Small intestine (tissue), 7 donors: ENCODE measurements at regions not wholly inside any gene's neighbourhood (a gene's known extent, or its start where the extent isn't known, plus 50 kb on each side); places are given as distances from the start of the nearest gene placed in this dataset.
"Not testable (repeated sequence)": the region's sequence is repeated elsewhere in the genome, so short reads cannot be mapped to it uniquely, and the experiment has no call there.

ENCODE experiments used
- DNase-seq, 2 donors: peaks; one replicate each; pipeline versions ENCODE4 v3.0.0 to v3.0.0-alpha.2; 2013
- FAIRE-seq: peaks from 2 replicates; lab custom pipeline; 2012; peaks lifted over from hg19 to GRCh38; lab: Jason Lieb, UNC
- H3K27ac ChIP-seq, 3 donors: one replicate each; pipeline ENCODE4 v1.5.1; 2013; ENCODE audit warnings: low read length in 2 of 3, mild to moderate bottlenecking in 2 of 3, control low read depth in 1 of 3, inconsistent platforms in 1 of 3, low read depth in 1 of 3, moderate library complexity in 1 of 3
- H3K27me3 ChIP-seq, 3 donors: one replicate each; pipeline ENCODE4 v1.6.1; 2013; ENCODE audit warnings: low read length in 3 of 3, inconsistent platforms in 1 of 3; ENCODE audit not compliant: control insufficient read depth in 3 of 3, insufficient read depth in 3 of 3
- H3K36me3 ChIP-seq, 3 donors: one replicate each; pipeline ENCODE4 v1.6.1; 2013; ENCODE audit warnings: low read length in 3 of 3, inconsistent platforms in 1 of 3, low read depth in 1 of 3, mild to moderate bottlenecking in 1 of 3, moderate library complexity in 1 of 3; ENCODE audit not compliant: control insufficient read depth in 3 of 3, insufficient read depth in 2 of 3
- H3K4me1 ChIP-seq, 3 donors: one replicate each; pipeline ENCODE4 v1.6.1; 2013; ENCODE audit warnings: low read length in 2 of 3, inconsistent platforms in 1 of 3, low read depth in 1 of 3, mild to moderate bottlenecking in 1 of 3, moderate library complexity in 1 of 3; ENCODE audit not compliant: control insufficient read depth in 3 of 3, insufficient read depth in 2 of 3
- H3K4me3 ChIP-seq, 3 donors: one replicate each; pipeline ENCODE4 v1.5.1; 2013; ENCODE audit warnings: low read length in 3 of 3, control low read depth in 1 of 3, inconsistent platforms in 1 of 3, low read depth in 1 of 3, mild to moderate bottlenecking in 1 of 3, moderate library complexity in 1 of 3
- H3K9me3 ChIP-seq, 2 donors: one replicate each; pipeline ENCODE4 v1.6.1; 2013; ENCODE audit warnings: low read depth in 1 of 2, low read length in 1 of 2; ENCODE audit not compliant: control insufficient read depth in 2 of 2, insufficient read depth in 1 of 2
- WGBS, 3 donors: extraction: QIAGEN DNeasy Blood & Tissue Kit; methylation state at CpG; one replicate each; pipeline ENCODE4 v1.1.7; 2013; 5-methylcytosine and 5-hydroxymethylcytosine counted together
- donor health status: healthy with polysubstance abuse.
- donor health status: control.
- donor health status: control.
- donor health status: Bipolar disorder and iron deficiency.
- donor health status: healthy.

DNA sequence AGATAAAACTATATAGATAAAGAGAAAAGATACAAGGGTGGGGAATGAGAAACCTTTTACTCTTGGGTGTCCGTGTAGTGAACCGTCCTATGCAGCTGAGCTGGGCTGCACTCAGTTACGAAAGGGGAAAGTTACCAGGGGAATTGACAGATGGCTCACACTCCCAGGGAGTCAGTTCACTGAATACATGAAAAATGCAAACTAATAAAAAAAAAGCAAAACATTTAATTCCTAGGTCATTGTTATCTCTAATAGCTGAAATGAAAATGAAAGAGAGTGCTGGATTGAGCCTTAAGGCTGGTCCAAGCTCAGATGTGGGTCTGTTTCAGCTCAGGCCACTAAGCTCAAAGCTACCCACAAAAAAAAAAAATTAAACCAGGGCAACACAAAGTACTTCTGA, 138.0 kb downstream of the THBS2 start:
- peaks cover 0 to 2% (median 0%) of the 10 kb centered on the region in 3 donors for H3K27me3 ChIP-seq
- H3K36me3 ChIP-seq = no peaks in the 10 kb centered on the region
- FAIRE-seq = no peak
- H3K9me3 ChIP-seq = no peaks in the 10 kb centered on the region
- H3K4me3 ChIP-seq = no peak overlapping the region
- DNase-seq = no peak
- 75 to 88% (median 86%) methylated on average over 3 of the region's 3 CpGs for WGBS, 3 donors
- no peak overlapping the region for H3K27ac ChIP-seq
- H3K4me1 ChIP-seq = no peaks in the 10 kb centered on the region

DNA sequence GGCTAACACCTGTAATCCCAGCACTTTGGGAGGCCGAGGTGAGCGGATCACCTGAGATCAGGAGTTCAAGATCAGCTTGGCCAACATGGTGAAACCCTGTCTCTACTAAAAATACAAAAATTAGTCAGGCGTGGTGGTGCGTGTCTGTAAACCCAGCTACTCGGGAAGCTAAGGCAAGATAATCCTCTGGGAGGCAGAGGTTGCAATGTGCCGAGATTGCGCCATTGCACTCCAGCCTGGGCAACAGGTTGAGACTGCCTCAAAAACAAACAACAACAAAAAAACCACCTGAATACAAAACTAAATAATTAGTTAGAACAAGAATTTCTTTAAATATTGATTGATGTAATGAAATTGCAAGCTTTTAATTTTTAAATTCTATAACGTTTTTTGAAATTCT, 139.0 kb downstream of the THBS2 start:
- H3K9me3 ChIP-seq, H3K27ac ChIP-seq, FAIRE-seq, H3K36me3 ChIP-seq, H3K27me3 ChIP-seq, H3K4me3 ChIP-seq, DNase-seq, H3K4me1 ChIP-seq: not testable (repeated sequence)
- 79 to 90% (median 83%) methylated on average over 8 of the region's 8 CpGs for WGBS, 3 donors

DNA sequence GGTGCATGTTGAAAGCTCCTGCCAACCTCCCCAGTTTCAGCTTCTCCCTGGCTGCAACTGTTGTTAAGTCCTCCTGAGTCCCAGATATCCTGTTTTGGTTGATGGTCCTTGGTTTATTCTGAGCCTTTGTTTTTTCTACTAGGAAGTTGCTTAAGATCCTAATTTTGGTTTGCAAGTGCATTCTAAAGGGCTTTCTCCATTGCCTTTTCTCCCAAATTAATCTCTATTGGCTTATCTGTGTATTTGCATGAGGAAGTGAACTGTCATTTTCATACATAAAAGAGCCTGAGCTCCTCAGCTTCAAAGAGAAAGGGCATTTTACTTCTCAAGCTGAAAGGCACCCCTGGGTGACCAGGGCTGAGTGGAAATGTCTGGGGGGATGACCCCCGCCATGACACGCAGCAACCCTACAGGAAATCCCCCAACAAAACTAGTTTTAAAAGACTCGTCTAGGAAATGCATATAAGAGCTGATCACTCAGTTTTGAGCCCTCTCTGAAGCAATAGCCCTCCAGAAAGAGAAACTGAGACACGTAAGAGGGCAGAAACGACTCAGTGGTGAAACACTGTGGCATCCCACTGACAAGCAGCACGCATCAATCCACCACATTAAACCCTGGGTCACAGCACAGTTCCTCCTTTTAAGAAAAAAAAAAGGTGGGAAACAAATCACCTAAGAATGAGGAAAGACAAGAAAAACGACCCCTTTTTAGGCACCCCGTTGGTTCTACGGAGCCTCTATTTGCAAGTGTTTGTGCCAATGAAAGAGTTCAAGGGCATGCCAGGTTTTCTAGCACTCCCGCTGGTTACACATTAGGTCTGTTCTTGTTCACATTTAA, 140.9 kb downstream of the THBS2 start:
- H3K36me3 ChIP-seq = no peaks in the 10 kb centered on the region
- DNase-seq (no peak), FAIRE-seq (no peak)
- no peak overlapping the region for H3K4me3 ChIP-seq
- H3K4me1 ChIP-seq = no peaks in the 10 kb centered on the region
- WGBS, 3 donors = 52 to 63% (median 56%) methylated on average over 10 of the region's 10 CpGs
- peaks cover 0 to 6% of the 10 kb centered on the region in 2 donors for H3K9me3 ChIP-seq
- H3K27ac ChIP-seq = no peak overlapping the region
- H3K27me3 ChIP-seq = peaks cover 0 to 1% (median 0%) of the 10 kb centered on the region in 3 donors

DNA sequence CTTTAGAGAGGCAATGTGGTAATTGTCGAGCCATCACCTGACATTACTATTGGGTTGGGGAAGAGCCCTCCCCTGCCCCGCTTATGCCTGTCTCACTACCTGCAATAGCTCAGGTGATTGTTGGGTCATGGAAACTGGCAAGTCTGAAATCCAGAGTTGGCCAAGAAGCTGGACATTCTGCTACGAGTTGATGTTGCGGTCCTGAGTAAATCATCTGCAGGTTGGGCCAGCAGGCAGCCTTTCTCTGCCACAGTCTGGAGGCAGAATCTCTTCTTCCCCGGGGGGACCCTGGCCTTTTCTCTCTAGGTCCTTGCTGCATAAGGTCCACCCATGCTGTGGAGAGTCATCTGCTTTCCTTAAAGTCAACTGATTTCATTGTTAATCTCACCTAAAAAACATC, 142.4 kb downstream of the THBS2 start:
- WGBS, 3 donors = 80 to 91% (median 89%) methylated on average over 5 of the region's 5 CpGs
- FAIRE-seq (no peak), DNase-seq (no peak)
- Histone ChIP-seq H3K4me3 (no peak overlapping the region), H3K4me1 (no peaks in the 10 kb centered on the region), H3K9me3 (peaks cover 0 to 6% of the 10 kb centered on the region in 2 donors), H3K27ac (no peak overlapping the region), H3K27me3 (no peaks in the 10 kb centered on the region), H3K36me3 (no peaks in the 10 kb centered on the region)

DNA sequence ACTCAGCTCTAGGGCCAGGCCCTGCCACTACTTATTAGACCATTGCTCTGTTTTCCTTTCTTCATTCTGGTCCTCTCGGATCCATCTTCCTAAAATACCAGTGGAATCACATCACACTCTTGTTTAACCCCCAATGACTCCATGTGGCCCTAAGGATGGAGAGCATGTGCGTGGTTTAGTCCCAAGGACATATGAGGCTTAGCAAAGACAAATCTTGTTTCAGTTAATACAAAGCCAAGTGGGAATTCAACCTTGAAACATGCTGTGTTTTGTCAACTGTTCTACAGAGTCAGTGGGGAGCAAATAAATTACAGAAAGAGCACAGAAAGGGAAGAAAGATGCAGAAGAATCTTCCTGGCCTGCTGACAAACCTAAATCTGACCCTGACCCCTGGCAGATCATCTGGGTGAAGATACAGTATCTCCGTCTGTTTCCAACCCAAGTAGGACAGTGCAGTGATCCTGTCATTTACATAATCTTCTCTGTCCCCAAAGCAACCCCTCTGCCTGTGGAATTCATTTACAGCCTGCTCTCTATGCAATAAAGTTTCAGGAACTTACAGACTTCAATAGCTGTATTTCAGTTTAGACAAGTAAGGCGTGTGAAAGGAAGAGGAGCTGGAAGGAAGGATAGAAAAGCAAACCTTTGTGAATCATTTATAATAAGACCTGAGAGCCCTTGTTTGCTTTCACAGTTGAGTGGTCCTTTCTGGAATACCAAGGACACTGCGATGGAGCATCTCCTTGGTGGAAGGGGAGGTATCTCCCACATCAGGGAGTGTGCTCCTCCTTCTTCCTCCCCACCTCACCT, 144.0 kb downstream of the THBS2 start:
- DNase-seq (no peak), FAIRE-seq (no peak)
- Histone ChIP-seq H3K27me3 (no peaks in the 10 kb centered on the region), H3K27ac (no peak overlapping the region), H3K4me3 (no peak overlapping the region), H3K4me1 (no peaks in the 10 kb centered on the region), H3K36me3 (no peaks in the 10 kb centered on the region), H3K9me3 (peaks cover 0 to 6% of the 10 kb centered on the region in 2 donors)
- WGBS, 3 donors = 72 to 79% (median 72%) methylated on average over 5 of the region's 5 CpGs

DNA sequence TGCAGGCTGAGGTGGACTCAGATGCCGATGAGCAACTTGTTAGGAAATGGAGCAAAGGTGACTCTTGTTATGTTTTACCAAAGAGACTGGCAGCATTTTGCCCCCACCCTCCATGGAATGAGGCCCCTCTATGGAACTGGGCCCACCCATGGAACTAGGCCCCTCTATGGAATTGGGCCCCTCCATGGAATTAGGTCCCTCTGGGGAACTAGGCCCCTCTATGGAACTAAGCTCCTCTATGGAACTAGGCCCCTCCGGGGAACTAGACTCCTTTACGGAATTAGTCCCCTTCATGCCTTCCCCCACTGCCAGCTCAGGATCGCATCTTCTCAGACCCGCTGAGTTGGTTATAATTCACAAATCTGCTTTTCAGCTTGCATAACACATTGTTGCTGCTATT, 144.9 kb downstream of the THBS2 start:
- no peak for FAIRE-seq
- 95 to 98% (median 96%) methylated on average over 5 of the region's 5 CpGs for WGBS, 3 donors

DNA sequence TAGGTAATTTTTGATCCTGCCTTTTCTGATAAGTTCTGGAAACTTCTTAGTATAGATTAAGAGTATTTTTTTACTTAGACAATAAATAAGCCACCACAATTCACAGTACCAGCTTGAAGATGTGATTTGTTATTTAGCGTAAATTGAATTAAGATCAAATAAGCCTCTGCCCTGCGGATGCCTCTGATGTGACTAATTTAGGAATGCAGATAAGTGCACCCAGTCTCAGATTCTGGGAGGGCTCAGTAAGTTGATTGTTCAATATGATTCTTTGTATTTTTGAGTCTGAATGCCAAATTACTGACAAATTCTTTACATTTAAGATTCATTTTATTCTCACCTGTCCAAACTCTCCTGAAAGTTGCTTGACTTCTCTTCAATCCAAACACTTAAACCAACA, 147.5 kb downstream of the THBS2 start:
- Histone ChIP-seq H3K27me3 (no peaks in the 10 kb centered on the region), H3K27ac (no peak overlapping the region), H3K4me1 (no peaks in the 10 kb centered on the region), H3K9me3 (peaks cover 0 to 9% of the 10 kb centered on the region in 2 donors), H3K4me3 (no peak overlapping the region), H3K36me3 (no peaks in the 10 kb centered on the region)
- WGBS, 3 donors = 73 to 84% (median 79%) methylated on average over 2 of the region's 2 CpGs
- DNase-seq (no peak), FAIRE-seq (no peak)

More for the DNA sequence above, 144.9 kb downstream of the THBS2 start:
- no peak for DNase-seq
- Histone ChIP-seq H3K27ac (no peak overlapping the region), H3K4me1 (no peaks in the 10 kb centered on the region), H3K27me3 (no peaks in the 10 kb centered on the region), H3K36me3 (no peaks in the 10 kb centered on the region), H3K4me3 (no peak overlapping the region), H3K9me3 (peaks cover 0 to 6% of the 10 kb centered on the region in 2 donors)

DNA sequence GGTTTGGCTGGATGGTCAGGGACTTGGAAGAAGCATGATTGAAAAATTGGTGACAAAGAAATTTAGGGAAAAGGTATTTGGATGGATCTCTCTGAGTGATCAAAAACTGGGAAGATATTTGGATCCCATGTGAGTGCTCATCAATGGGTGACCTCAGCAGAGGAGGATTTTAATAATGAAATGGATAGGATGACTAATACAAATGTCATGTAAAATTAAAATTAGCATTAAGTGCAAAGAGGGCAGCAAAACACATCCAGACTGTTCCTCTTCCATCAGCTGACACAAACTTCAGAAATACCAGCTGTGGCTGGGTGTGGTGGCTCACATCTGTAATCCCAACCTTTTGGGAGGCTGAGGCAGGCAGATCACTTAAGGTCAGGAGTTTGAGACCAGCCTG, 151.7 kb downstream of the THBS2 start:
- no peaks in the 10 kb centered on the region for H3K27me3 ChIP-seq
- FAIRE-seq (no peak), DNase-seq (no peak)
- H3K27ac ChIP-seq = no peak overlapping the region
- peaks cover 0 to 2% of the 10 kb centered on the region in 2 donors for H3K9me3 ChIP-seq
- no peak overlapping the region for H3K4me3 ChIP-seq
- no peaks in the 10 kb centered on the region for H3K36me3 ChIP-seq
- no peaks in the 10 kb centered on the region for H3K4me1 ChIP-seq
